Globus pallidus (tissue), 1 donor: ENCODE measurements at regions not wholly inside any gene's neighbourhood (a gene's known extent, or its start where the extent isn't known, plus 50 kb on each side); places are given as distances from the start of the nearest gene placed in this dataset.
"Not testable (repeated sequence)": the region's sequence is repeated elsewhere in the genome, so short reads cannot be mapped to it uniquely, and the experiment has no call there.

Source experiments
- DNase-seq: peaks from one replicate; pipeline ENCODE4 v3.0.0-alpha.2; 2015; ENCODE audit warnings: low spot score

DNA sequence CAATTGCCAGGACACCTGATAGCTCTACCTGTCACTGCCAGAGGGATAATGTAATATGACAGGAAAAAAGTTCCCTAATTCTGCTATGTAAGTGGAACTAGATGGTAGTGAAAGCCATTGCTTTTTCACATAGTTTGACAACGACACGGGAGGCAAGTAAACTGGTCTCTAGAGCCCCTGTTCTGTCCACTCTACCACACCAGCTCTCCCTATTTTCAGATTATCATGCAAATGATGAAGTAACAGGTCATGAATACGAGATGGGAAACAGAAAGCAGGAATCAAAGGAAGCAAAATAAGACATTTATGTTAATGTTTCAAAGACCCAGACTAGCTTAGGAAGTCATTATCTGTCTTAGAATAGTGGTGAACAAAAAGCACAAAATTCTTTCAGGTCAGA is 56.2 kb downstream of the TAF11L14 start:
- no peak for DNase-seq

DNA sequence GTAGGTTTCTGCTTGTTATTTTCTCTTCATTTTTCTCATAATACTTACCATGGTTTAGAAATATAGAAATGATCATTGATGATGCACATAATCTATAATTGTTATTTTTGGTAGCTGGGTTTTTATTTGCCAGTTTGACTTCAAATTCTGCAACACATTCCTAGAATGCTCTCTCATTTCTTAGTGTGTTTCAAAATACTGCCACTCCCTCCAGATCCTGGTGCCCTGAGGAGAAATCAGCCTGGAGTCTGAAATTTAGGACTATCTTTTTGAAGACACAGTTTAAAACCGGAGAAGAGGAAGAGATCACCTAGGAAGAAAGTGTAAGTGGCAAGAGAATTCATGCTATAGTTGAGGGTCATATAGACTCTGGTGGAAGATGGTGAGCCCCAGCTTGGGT is 57.5 kb downstream of the TAF11L14 start:
- DNase-seq: no peak

- no peak for DNase-seq
These were observed 60.1 kb downstream of the TAF11L14 start for GRCh38 chr5:17694371-17694770.

GRCh38 chr5:17694914-17695313 is 60.7 kb downstream of the TAF11L14 start:
- DNase-seq: no peak

- no peak for DNase-seq
These were observed 62.4 kb downstream of the TAF11L14 start for GRCh38 chr5:17696627-17697026.

GRCh38 chr5:17697671-17698070 is 63.4 kb downstream of the TAF11L14 start:
- DNase-seq: no peak

GRCh38 chr5:17709011-17709710 is 74.9 kb downstream of the TAF11L14 start:
- no peak for DNase-seq

DNA sequence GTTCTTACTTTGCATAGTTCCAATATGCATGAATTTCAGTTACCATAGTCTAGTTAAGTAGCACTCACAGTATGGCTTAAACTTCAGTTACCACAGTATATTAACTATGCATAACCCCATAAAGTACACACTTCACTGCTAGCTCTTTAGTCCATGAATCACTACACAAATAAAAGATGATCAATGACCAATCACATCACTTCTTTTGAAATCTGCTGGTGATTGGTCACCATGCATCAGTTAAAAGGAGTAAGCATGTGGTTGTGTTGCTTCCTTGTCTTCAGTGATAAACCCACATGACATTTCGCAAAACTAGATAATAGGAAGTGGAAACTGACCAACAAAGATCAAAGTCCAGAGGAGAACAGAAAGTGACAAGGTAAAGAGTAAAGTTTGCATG is 79.0 kb downstream of the TAF11L14 start:
- no peak for DNase-seq

DNA sequence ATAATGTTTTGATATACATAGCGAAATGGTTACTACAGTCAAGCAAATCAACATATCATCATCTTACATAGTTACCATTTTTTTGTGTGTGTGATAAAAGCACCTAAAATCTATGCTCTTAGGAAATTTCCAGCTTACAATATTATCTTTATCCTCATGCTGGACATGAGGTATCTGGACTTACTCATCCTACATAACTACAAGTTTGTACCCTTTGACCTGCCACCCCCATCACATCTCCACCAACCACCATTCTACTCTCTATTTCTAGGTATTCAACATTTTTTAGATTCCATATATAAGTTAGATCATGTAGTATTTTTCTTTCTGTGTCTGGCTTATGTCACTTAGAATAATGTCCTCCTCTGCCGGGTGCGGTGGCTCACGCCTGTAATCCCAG is 79.9 kb downstream of the TAF11L14 start:
- no peak for DNase-seq

DNA sequence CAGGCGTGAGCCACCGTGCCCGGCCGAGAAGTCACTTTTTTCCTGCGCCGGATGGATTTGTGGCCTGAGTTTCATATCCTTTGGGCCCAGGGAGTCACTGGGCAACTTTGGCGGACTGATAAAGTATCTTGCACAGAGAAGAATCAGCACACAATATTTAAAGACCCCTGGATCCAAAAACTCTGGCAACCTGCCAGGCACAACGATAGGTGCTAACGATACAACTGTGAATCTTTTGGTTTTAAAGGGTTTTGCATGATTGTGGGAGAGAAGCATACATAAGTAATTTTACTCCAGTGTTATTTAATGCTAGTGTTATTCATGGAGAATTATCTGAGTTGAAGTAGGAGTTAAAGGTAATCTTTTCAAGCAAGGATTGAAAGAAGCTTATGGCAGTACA is 85.3 kb downstream of the TAF11L14 start:
- DNase-seq: no peak

DNA sequence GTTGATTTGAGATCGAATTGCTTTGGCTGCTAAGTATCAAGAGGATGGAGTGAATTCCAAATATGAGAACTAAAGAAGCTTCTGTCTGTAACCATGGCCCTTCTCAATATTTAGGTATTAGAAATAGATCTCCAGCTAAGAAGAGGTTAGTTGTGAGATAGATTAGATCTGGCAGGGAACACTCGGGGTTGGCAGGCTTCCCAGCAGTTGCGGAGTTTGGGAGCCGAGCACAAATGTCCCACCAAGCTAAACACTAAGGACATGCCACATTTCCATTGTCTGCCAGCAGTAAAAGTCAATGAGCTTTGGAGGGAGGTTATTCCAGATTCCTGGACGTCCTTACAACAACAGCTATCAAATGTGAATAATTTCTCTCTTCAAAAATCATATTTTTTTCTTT is 85.8 kb downstream of the TAF11L14 start:
- DNase-seq: no peak

DNA sequence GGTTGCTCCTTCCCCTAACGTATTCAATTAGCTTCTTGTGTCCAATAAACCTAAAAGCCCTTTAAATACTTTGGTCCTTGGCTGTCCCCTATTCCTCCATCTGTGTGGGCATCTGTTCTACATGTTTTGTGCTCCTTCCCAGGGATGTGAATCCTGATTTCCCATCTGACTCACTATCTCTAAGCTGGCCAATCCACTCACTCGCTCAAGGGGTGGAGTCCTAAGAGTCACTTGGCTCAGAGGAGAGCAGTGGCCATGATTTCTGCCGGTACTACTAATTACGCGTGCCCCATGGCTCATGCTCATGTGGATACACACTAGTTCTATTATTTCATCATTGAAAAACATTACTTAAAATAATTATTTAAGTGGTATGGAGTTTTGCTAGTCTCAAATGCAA is 89.6 kb downstream of the TAF11L14 start:
- DNase-seq: no peak

DNA sequence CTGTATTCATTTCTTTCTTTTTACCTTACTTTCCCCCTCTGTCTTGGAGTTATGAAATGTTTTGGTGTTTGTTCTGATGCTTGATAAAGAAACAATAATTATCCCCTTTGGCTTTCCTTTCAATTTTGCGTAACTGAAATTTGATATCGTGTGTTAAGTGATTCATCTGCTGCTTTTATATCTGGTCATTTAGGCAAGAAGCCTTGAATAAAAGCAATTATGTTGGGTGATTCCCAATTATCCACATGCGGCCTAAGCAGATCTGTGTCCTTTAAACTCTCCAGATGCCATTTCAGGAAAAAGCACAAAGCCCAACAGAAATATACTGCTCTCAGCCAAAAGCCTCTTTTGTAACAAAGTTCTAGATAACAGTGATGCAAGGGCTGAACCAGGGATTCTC is 92.8 kb downstream of the TAF11L14 start:
- no peak for DNase-seq

DNA sequence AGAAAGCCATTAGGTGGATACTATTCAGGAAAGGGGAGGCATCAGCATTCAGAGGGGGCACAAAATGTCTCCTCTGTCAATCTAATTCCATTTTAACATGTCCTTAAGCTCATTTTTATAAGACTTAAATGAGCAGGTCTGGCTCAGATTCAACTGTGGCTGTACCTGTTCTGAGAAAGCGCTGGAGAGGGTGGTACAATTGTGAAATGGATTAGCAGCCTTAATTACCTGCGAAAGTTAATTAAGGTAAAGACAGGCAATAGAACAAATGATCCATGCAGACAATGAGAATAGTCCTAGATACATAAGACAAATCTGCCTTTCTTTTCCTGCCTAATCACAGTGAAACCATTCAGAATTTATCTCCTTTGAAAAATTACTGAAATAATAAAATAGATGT is 96.2 kb downstream of the TAF11L14 start:
- DNase-seq: no peak

GRCh38 chr5:17732351-17732923 is 98.2 kb downstream of the TAF11L14 start:
- DNase-seq: peak; percentile 13

GRCh38 chr5:17734011-17734410 is 99.8 kb downstream of the TAF11L14 start:
- DNase-seq: no peak

DNA sequence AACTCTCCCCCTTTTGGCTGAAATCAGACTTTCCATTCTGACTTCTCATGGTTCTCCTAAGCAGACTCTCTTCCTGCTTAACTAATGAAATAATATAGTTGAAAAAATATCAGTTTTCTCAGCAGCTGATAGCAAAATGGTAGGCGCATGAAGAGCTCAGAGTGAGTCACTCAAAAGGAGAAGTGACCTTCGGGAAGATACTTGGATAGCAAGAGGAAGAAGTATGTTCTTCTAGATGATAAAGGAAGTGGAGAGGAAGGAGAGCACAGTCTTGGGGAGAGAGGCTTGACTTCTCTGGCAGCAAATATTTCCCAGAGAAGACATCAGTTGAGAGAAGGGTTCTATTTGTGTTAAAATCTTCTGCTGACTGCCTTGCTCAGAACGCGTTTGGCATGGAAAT is 101.5 kb downstream of the TAF11L14 start:
- DNase-seq: no peak

- DNase-seq: no peak
These were observed 102.8 kb downstream of the TAF11L14 start for GRCh38 chr5:17737092-17737491.

GRCh38 chr5:17738446-17738845 is 104.2 kb downstream of the TAF11L14 start:
- DNase-seq: no peak

GRCh38 chr5:17743580-17744435 is 109.5 kb downstream of the TAF11L14 start:
- no peak for DNase-seq

DNA sequence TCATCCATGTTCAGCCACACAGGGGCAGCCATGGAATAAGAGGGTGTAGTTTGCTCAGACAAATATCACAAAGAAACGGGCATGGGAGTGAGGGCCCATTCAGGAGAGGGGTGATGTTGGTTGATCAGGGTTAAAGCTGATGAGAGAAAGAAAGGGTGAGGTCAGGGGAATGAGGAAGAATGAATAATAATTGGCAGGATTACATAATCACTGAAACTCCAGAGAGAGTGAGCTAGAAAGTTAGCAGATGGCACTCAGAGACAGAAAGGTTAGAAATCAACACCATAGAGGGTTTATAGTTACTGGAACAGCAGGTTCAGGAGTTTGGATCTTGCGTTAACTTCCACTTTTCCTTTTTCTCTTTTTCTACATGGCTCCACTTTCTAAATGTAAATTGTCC is 113.9 kb downstream of the TAF11L14 start:
- DNase-seq: no peak

- DNase-seq: no peak
These were observed 114.7 kb downstream of the TAF11L14 start for GRCh38 chr5:17748941-17749340.

GRCh38 chr5:17755406-17755805 is 121.1 kb downstream of the TAF11L14 start:
- DNase-seq: not testable (repeated sequence)
